HL-60 (cell line): ENCODE measurements at regions not wholly inside any gene's neighbourhood (a gene's known extent, or its start where the extent isn't known, plus 50 kb on each side); places are given as distances from the start of the nearest gene placed in this dataset.

Experiments
- DNase-seq, 2 experiments: peaks; one replicate each; pipeline ENCODE4 v3.0.0-alpha.2; 2010 to 2020; ENCODE audit warnings: low read depth in 1 of 2, low spot score in 1 of 2
- H3K27ac ChIP-seq: fragments of 250-450 bp; sonication (Bioruptor Pico); replicated peaks from 2 replicates; pipeline ENCODE4 v1.5.1; 2020; ENCODE audit warnings: mild to moderate bottlenecking, moderate library complexity
- H3K27me3 ChIP-seq: fragments of 250-450 bp; sonication (Bioruptor Pico); 2 replicates; pipeline ENCODE4 v1.5.1; 2021; ENCODE audit warnings: mild to moderate bottlenecking, moderate library complexity; ENCODE audit not compliant: insufficient read depth, poor library complexity, severe bottlenecking
- H3K4me3 ChIP-seq: replicated peaks from 2 replicates; pipeline ENCODE4 v1.5.1; 2011; ENCODE audit warnings: mild to moderate bottlenecking, control low read depth, low read length; ENCODE audit not compliant: insufficient read depth
- CTCF ChIP-seq: IDR thresholded peaks from one replicate; pipeline ENCODE4 v1.5.1; 2011; ENCODE audit warnings: low read length, control low read depth, inconsistent platforms; ENCODE audit not compliant: insufficient read depth
- GABPA ChIP-seq: IDR thresholded peaks from 2 replicates; pipeline ENCODE4 v1.6.1; 2012; ENCODE audit warnings: low read depth
- POLR2AphosphoS5 ChIP-seq: IDR thresholded peaks from 2 replicates; pipeline ENCODE4 v1.6.1; 2012; ENCODE audit warnings: low read depth
- REST ChIP-seq: IDR thresholded peaks from 2 replicates; pipeline ENCODE4 v1.6.1; 2012; ENCODE audit warnings: low read depth; ENCODE audit not compliant: insufficient replicate concordance
- SPI1 ChIP-seq: IDR thresholded peaks from 2 replicates; pipeline ENCODE4 v1.6.1; 2012; ENCODE audit warnings: low read depth, mild to moderate bottlenecking, borderline replicate concordance

- H3K27ac ChIP-seq, result no peak overlapping the region
- H3K4me3 ChIP-seq, result no peak overlapping the region
- H3K27me3 ChIP-seq, result no peaks in the 10 kb centered on the region
- TF ChIP-seq GABPA (no peak), REST (no peak), SPI1 (no peak), POLR2AphosphoS5 (no peak), CTCF (no peak)
- DNase-seq, result no peak
Observed at GRCh38 chr1:187490266-187490665, 661.5 kb downstream of the PLA2G4A start.

GRCh38 chr1:187491082-187491720 is 662.5 kb downstream of the PLA2G4A start:
- DNase-seq, result no peak
- no peak overlapping the region for H3K27ac ChIP-seq
- no peak overlapping the region for H3K4me3 ChIP-seq
- TF ChIP-seq SPI1 (no peak), POLR2AphosphoS5 (no peak), CTCF (no peak)
- no peaks in the 10 kb centered on the region for H3K27me3 ChIP-seq

GRCh38 chr1:187498028-187498427 is 669.3 kb downstream of the PLA2G4A start:
- Histone ChIP-seq H3K27ac (no peak overlapping the region), H3K4me3 (no peak overlapping the region), H3K27me3 (no peaks in the 10 kb centered on the region)
- DNase-seq, result no peak
- no peak for TF ChIP-seq GABPA
- no peak for TF ChIP-seq POLR2AphosphoS5
- no peak for TF ChIP-seq CTCF
- no peak for TF ChIP-seq REST
- TF ChIP-seq SPI1, result no peak

- no peak for TF ChIP-seq GABPA
- TF ChIP-seq CTCF, result no peak
- TF ChIP-seq POLR2AphosphoS5, result no peak
- TF ChIP-seq REST, result no peak
- no peak for TF ChIP-seq SPI1
- no peak for DNase-seq
- Histone ChIP-seq H3K4me3 (no peak overlapping the region), H3K27ac (no peak overlapping the region), H3K27me3 (no peaks in the 10 kb centered on the region)
Observed at GRCh38 chr1:187504779-187505178, 676.0 kb downstream of the PLA2G4A start.
